WTC11 (cell line): ENCODE measurements at regions not wholly inside any gene's neighbourhood (a gene's known extent, or its start where the extent isn't known, plus 50 kb on each side); places are given as distances from the start of the nearest gene placed in this dataset.

Source experiments
- ATAC-seq: fragments of 200-7000 bp; cut with Tn5 transposase; 2 replicates; pipeline ENCODE4 v1.10.0; 2021; ENCODE audit warnings: mild to moderate bottlenecking, moderate library complexity
- CTCF ChIA-PET: fragments of 300-600 bp; sonication (Branson Sonifier 250); formaldehyde crosslinking; loops from one replicate; lab custom pipeline; 2021; ENCODE audit warnings: antibody characterized with exemption; lab: Charles Lee
- POLR2A ChIA-PET: fragments of 350-600 bp; sonication (Branson Sonifier 250); formaldehyde crosslinking; loops from one replicate; lab custom pipeline; 2021; ENCODE audit warnings: antibody characterized with exemption; lab: Charles Lee
- DNase-seq: peaks from one replicate; pipeline ENCODE4 v3.0.0; 2021; ENCODE audit warnings: low spot score
- H3K27ac Mint-ChIP-seq: 2 replicates; pipeline ENCODE4 v1.8.0; 2021; ENCODE audit warnings: mixed read lengths
- H3K27me3 Mint-ChIP-seq: 2 replicates; pipeline ENCODE4 v1.8.0; 2021; ENCODE audit warnings: low read depth, mild to moderate bottlenecking, moderate library complexity, mixed read lengths
- H3K36me3 Mint-ChIP-seq: 2 replicates; pipeline ENCODE4 v1.8.0; 2021; ENCODE audit warnings: mixed read lengths
- H3K4me1 Mint-ChIP-seq: 2 replicates; pipeline ENCODE4 v1.8.0; 2022; ENCODE audit warnings: mixed read lengths
- H3K4me3 Mint-ChIP-seq: 2 replicates; pipeline ENCODE4 v1.8.0; 2021; ENCODE audit warnings: mild to moderate bottlenecking, moderate library complexity, mixed read lengths
- H3K9me3 Mint-ChIP-seq: 2 replicates; pipeline ENCODE4 v1.8.0; 2021; ENCODE audit warnings: mixed read lengths
- PRRX2 ChIP-seq: fragments of 250-450 bp; sonication (Bioruptor Pico); IDR thresholded peaks from 2 replicates; pipeline ENCODE4 v1.8.0; 2021; ENCODE audit warnings: mild to moderate bottlenecking
- SMAD3 ChIP-seq: sonication (generic); formaldehyde crosslinking; IDR thresholded peaks from 2 replicates; pipeline ENCODE4 v1.8.0; 2022; ENCODE audit warnings: missing genetic modification reagents, mild to moderate bottlenecking, borderline replicate concordance
- TEAD1 ChIP-seq: sonication (generic); formaldehyde crosslinking; IDR thresholded peaks from 2 replicates; pipeline ENCODE4 v1.8.0; 2022; ENCODE audit warnings: mild to moderate bottlenecking, missing genetic modification reagents
- TEAD4 ChIP-seq: sonication (generic); formaldehyde crosslinking; IDR thresholded peaks from 2 replicates; pipeline ENCODE4 v1.8.0; 2022; ENCODE audit warnings: mild to moderate bottlenecking, missing genetic modification reagents
- ZNF423 ChIP-seq: fragments of 250-450 bp; sonication (Bioruptor Pico); IDR thresholded peaks from 2 replicates; pipeline ENCODE4 v2.1.2; 2022; ENCODE audit warnings: mild to moderate bottlenecking, moderate library complexity
- ZNF671 ChIP-seq: fragments of 250-450 bp; sonication (Bioruptor Pico); IDR thresholded peaks from 2 replicates; pipeline ENCODE4 v1.8.0; 2021; ENCODE audit warnings: mild to moderate bottlenecking
- TF ChIP-seq, protein P1 (sequence below): sonication (generic); formaldehyde crosslinking; IDR thresholded peaks from 2 replicates; pipeline ENCODE4 v1.8.1; 2023; ENCODE audit warnings: mild to moderate bottlenecking, missing genetic modification reagents, borderline replicate concordance
- TF ChIP-seq, protein P2 (sequence below): fragments of 250-450 bp; sonication (Bioruptor Pico); conservative IDR thresholded peaks from 2 replicates; pipeline ENCODE4 v1.9.0; 2021; ENCODE audit warnings: mild to moderate bottlenecking
- TF ChIP-seq, protein P3 (sequence below): sonication (generic); formaldehyde crosslinking; IDR thresholded peaks from 2 replicates; pipeline ENCODE4 v1.8.1; 2023; ENCODE audit warnings: mild to moderate bottlenecking, missing genetic modification reagents
- TF ChIP-seq, protein P4 (sequence below): sonication (generic); formaldehyde crosslinking; IDR thresholded peaks from 2 replicates; pipeline ENCODE4 v1.8.0; 2022; ENCODE audit warnings: mild to moderate bottlenecking, missing genetic modification reagents
- TF ChIP-seq, protein P5 (sequence below): sonication (generic); formaldehyde crosslinking; IDR thresholded peaks from 2 replicates; pipeline ENCODE4 v1.8.1; 2023; ENCODE audit warnings: mild to moderate bottlenecking, missing genetic modification reagents

DNA sequence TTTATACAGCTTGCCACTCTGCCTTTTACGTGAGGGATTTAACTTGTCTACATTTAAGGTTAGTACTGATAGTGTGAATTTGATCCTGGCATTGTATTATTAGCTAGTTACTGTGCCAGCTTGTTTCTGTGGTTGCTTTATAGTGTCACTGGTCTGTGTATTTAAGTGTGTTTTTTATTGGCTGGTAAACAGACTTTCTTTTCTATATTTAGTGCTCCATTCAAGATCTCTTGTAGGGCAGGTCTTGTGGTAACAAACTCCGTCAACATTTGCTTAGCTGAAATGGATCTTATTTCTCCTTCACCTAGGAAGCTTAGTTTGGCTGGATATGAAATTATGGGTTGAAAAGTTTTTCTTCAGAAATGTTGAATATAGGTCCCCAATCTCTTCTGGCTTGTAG lies 1971.0 kb upstream of the LRRTM1 start (continued):
- TF ChIP-seq, protein P1, sequence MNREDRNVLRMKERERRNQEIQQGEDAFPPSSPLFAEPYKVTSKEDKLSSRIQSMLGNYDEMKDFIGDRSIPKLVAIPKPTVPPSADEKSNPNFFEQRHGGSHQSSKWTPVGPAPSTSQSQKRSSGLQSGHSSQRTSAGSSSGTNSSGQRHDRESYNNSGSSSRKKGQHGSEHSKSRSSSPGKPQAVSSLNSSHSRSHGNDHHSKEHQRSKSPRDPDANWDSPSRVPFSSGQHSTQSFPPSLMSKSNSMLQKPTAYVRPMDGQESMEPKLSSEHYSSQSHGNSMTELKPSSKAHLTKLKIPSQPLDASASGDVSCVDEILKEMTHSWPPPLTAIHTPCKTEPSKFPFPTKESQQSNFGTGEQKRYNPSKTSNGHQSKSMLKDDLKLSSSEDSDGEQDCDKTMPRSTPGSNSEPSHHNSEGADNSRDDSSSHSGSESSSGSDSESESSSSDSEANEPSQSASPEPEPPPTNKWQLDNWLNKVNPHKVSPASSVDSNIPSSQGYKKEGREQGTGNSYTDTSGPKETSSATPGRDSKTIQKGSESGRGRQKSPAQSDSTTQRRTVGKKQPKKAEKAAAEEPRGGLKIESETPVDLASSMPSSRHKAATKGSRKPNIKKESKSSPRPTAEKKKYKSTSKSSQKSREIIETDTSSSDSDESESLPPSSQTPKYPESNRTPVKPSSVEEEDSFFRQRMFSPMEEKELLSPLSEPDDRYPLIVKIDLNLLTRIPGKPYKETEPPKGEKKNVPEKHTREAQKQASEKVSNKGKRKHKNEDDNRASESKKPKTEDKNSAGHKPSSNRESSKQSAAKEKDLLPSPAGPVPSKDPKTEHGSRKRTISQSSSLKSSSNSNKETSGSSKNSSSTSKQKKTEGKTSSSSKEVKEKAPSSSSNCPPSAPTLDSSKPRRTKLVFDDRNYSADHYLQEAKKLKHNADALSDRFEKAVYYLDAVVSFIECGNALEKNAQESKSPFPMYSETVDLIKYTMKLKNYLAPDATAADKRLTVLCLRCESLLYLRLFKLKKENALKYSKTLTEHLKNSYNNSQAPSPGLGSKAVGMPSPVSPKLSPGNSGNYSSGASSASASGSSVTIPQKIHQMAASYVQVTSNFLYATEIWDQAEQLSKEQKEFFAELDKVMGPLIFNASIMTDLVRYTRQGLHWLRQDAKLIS (CRISPR knock-in tag): no peak
- TF ChIP-seq, protein P2, sequence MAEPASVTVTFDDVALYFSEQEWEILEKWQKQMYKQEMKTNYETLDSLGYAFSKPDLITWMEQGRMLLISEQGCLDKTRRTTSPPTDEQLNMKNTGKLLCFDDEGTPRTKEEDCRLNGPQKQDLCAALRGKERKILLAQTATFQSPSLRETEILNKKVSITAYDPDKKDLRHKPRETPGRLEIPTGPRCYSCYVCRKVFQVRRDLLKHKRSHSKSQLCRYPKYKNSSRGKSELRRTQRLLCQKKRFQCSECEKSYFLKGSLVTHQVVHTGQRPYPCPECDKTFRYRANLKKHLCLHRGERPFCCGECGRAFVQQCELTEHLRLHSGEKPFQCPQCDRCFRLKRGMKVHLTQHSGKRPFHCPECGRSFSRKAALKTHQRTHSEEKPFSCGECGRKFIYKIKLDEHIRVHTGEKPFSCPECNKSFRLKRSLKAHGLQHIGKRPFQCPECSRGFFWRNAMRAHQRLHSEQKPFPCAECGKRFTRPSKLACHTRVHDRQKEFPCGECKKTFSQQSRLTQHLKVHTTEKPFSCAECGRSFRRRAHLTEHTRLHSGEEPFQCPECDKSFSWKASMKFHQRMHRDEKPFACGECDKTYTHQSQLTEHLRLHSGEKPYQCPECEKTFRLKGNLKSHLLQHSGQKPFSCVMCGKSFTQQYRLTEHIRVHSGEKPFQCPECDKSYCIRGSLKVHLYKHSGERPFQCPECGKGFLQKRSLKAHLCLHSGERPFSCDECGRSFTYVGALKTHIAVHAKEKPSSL: no peak
- TF ChIP-seq, protein P3, sequence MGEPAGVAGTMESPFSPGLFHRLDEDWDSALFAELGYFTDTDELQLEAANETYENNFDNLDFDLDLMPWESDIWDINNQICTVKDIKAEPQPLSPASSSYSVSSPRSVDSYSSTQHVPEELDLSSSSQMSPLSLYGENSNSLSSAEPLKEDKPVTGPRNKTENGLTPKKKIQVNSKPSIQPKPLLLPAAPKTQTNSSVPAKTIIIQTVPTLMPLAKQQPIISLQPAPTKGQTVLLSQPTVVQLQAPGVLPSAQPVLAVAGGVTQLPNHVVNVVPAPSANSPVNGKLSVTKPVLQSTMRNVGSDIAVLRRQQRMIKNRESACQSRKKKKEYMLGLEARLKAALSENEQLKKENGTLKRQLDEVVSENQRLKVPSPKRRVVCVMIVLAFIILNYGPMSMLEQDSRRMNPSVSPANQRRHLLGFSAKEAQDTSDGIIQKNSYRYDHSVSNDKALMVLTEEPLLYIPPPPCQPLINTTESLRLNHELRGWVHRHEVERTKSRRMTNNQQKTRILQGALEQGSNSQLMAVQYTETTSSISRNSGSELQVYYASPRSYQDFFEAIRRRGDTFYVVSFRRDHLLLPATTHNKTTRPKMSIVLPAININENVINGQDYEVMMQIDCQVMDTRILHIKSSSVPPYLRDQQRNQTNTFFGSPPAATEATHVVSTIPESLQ (CRISPR knock-in tag): no peak
- no peak for TF ChIP-seq ZNF423 (CRISPR knock-in tag)

DNA sequence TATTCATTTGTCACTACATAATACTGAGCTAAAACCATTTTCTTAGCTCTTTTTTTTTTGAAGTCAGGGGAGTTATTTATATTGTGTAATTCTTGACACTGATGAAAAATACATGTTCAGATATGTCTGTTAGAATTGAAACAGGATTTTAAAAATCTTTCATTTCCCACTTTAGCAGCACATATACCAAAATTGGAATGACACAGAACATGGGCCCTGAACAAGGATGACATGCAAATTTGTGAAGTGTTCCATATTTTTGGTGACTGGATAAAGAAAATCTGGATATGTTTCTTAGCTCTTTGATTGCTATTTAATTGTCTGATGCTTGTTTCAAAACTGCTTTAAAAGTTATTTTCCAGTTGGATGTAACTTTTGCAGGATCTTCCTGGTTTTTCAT lies 1963.9 kb upstream of the LRRTM1 start:
- ATAC-seq: no peak
- Mint-ChIP-seq H3K36me3 (no peaks in the 10 kb centered on the region), H3K9me3 (no peaks in the 10 kb centered on the region), H3K27ac (no peak overlapping the region), H3K4me1 (peaks cover 16% of the 10 kb centered on the region)
- POLR2A ChIA-PET: no interaction called here
- no peak for DNase-seq
- TF ChIP-seq TEAD4 (CRISPR knock-in tag): no peak
- TF ChIP-seq TEAD1 (CRISPR knock-in tag): no peak
- no peak for TF ChIP-seq PRRX2 (CRISPR knock-in tag)
- TF ChIP-seq, protein P4, sequence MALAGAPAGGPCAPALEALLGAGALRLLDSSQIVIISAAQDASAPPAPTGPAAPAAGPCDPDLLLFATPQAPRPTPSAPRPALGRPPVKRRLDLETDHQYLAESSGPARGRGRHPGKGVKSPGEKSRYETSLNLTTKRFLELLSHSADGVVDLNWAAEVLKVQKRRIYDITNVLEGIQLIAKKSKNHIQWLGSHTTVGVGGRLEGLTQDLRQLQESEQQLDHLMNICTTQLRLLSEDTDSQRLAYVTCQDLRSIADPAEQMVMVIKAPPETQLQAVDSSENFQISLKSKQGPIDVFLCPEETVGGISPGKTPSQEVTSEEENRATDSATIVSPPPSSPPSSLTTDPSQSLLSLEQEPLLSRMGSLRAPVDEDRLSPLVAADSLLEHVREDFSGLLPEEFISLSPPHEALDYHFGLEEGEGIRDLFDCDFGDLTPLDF: no peak
- TF ChIP-seq, protein P5, sequence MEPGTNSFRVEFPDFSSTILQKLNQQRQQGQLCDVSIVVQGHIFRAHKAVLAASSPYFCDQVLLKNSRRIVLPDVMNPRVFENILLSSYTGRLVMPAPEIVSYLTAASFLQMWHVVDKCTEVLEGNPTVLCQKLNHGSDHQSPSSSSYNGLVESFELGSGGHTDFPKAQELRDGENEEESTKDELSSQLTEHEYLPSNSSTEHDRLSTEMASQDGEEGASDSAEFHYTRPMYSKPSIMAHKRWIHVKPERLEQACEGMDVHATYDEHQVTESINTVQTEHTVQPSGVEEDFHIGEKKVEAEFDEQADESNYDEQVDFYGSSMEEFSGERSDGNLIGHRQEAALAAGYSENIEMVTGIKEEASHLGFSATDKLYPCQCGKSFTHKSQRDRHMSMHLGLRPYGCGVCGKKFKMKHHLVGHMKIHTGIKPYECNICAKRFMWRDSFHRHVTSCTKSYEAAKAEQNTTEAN (CRISPR knock-in tag): no peak
- TF ChIP-seq, protein P2: no peak
- no peak for TF ChIP-seq ZNF671
- TF ChIP-seq, all 79 proteins: peak for 0
- H3K27me3 Mint-ChIP-seq: no peaks in the 10 kb centered on the region
- H3K4me3 Mint-ChIP-seq: no peak overlapping the region
- CTCF ChIA-PET: no interaction called here

DNA sequence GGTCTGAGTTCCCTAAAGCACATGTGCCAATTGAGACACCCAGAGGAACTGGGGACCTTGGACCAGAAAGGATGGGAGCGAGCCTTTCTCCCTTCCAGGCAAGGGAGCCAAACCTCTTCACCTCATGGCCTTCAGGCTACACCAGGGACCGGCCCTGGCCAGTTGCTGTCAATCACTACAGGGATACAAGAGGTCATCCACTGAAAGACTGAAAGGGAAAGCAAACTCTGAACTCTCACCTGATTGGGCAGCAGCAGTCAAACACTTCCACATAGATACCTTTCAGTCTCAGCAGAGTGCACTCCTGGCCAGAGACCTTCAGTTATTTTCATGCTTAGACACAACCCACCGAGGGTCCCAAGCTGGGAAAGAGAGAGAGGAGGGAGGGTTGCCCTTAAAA lies 1956.0 kb upstream of the LRRTM1 start:
- Mint-ChIP-seq H3K36me3 (no peaks in the 10 kb centered on the region), H3K27me3 (no peaks in the 10 kb centered on the region), H3K4me3 (no peak overlapping the region), H3K9me3 (peaks cover 9% of the 10 kb centered on the region), H3K4me1 (peaks cover 2% of the 10 kb centered on the region; the same call in 1 of the 2 replicates), H3K27ac (no peak overlapping the region)
- POLR2A ChIA-PET: no interaction called here
- CTCF ChIA-PET: no interaction called here
- DNase-seq (no peak), ATAC-seq (no peak)
- no peak for TF ChIP-seq SMAD3 (CRISPR knock-in tag)
